H1 (cell line): ENCODE measurements at regions not wholly inside any gene's neighbourhood (a gene's known extent, or its start where the extent isn't known, plus 50 kb on each side); places are given as distances from the start of the nearest gene placed in this dataset.

Source experiments
- TF ChIP-seq, protein P1 (sequence below): fragments of 300-600 bp; sonication (generic); IDR thresholded peaks from 2 replicates; pipeline ENCODE4 v1.7.1; 2012; ENCODE audit warnings: low read length, moderate library complexity, mild to moderate bottlenecking, inconsistent platforms; ENCODE audit not compliant: insufficient replicate concordance

DNA sequence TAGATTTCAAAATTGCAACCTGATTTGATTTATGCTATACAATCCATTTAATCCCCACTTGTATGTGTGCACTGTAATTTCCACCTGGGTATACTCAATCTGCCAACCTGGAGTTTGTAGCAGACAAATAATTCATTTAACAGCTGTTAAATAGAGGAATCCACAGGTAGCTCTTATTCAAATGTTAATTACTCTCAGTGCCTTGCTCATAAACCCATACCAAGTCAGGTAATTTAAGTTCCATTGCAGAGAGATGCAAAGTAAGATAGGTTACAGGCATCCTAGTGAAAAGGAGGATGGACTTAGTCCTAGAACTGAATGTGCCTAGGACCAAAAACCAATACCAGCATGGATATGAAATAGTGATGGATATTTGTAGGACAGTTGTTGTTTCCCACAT is 674.2 kb downstream of the TBL1XR1 start (continued):
- TF ChIP-seq, protein P1, sequence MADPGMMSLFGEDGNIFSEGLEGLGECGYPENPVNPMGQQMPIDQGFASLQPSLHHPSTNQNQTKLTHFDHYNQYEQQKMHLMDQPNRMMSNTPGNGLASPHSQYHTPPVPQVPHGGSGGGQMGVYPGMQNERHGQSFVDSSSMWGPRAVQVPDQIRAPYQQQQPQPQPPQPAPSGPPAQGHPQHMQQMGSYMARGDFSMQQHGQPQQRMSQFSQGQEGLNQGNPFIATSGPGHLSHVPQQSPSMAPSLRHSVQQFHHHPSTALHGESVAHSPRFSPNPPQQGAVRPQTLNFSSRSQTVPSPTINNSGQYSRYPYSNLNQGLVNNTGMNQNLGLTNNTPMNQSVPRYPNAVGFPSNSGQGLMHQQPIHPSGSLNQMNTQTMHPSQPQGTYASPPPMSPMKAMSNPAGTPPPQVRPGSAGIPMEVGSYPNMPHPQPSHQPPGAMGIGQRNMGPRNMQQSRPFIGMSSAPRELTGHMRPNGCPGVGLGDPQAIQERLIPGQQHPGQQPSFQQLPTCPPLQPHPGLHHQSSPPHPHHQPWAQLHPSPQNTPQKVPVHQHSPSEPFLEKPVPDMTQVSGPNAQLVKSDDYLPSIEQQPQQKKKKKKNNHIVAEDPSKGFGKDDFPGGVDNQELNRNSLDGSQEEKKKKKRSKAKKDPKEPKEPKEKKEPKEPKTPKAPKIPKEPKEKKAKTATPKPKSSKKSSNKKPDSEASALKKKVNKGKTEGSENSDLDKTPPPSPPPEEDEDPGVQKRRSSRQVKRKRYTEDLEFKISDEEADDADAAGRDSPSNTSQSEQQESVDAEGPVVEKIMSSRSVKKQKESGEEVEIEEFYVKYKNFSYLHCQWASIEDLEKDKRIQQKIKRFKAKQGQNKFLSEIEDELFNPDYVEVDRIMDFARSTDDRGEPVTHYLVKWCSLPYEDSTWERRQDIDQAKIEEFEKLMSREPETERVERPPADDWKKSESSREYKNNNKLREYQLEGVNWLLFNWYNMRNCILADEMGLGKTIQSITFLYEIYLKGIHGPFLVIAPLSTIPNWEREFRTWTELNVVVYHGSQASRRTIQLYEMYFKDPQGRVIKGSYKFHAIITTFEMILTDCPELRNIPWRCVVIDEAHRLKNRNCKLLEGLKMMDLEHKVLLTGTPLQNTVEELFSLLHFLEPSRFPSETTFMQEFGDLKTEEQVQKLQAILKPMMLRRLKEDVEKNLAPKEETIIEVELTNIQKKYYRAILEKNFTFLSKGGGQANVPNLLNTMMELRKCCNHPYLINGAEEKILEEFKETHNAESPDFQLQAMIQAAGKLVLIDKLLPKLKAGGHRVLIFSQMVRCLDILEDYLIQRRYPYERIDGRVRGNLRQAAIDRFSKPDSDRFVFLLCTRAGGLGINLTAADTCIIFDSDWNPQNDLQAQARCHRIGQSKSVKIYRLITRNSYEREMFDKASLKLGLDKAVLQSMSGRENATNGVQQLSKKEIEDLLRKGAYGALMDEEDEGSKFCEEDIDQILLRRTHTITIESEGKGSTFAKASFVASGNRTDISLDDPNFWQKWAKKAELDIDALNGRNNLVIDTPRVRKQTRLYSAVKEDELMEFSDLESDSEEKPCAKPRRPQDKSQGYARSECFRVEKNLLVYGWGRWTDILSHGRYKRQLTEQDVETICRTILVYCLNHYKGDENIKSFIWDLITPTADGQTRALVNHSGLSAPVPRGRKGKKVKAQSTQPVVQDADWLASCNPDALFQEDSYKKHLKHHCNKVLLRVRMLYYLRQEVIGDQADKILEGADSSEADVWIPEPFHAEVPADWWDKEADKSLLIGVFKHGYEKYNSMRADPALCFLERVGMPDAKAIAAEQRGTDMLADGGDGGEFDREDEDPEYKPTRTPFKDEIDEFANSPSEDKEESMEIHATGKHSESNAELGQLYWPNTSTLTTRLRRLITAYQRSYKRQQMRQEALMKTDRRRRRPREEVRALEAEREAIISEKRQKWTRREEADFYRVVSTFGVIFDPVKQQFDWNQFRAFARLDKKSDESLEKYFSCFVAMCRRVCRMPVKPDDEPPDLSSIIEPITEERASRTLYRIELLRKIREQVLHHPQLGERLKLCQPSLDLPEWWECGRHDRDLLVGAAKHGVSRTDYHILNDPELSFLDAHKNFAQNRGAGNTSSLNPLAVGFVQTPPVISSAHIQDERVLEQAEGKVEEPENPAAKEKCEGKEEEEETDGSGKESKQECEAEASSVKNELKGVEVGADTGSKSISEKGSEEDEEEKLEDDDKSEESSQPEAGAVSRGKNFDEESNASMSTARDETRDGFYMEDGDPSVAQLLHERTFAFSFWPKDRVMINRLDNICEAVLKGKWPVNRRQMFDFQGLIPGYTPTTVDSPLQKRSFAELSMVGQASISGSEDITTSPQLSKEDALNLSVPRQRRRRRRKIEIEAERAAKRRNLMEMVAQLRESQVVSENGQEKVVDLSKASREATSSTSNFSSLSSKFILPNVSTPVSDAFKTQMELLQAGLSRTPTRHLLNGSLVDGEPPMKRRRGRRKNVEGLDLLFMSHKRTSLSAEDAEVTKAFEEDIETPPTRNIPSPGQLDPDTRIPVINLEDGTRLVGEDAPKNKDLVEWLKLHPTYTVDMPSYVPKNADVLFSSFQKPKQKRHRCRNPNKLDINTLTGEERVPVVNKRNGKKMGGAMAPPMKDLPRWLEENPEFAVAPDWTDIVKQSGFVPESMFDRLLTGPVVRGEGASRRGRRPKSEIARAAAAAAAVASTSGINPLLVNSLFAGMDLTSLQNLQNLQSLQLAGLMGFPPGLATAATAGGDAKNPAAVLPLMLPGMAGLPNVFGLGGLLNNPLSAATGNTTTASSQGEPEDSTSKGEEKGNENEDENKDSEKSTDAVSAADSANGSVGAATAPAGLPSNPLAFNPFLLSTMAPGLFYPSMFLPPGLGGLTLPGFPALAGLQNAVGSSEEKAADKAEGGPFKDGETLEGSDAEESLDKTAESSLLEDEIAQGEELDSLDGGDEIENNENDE: peak; percentile 53
